Pulmonary artery endothelial cell (primary cell): ENCODE measurements at regions not wholly inside any gene's neighbourhood (a gene's known extent, or its start where the extent isn't known, plus 50 kb on each side); places are given as distances from the start of the nearest gene placed in this dataset.
"Not testable (repeated sequence)": the region's sequence is repeated elsewhere in the genome, so short reads cannot be mapped to it uniquely, and the experiment has no call there.

Source experiments
- DNase-seq: peaks from one replicate; pipeline ENCODE4 v3.0.0-alpha.2; 2011; ENCODE audit warnings: low read depth, low spot score

DNA sequence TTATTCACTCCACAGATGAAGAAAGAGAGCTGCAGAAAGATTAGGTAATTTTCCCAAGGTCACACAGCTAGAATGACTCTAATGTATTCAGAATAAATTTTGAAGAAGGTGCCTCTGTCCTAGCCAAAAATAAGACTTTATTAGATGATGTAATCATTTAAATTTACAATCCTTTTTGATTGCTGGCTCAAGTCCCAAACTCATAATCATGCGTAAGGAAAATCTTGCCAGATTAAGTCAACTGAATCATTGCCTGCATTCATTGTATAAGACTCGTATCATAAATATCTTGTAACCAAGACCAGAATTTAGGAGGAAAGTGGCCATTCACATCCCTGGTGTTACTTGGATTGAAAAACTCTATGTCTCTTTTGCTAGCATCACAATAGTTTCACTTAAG, 53.1 kb upstream of the STK39 start:
- no peak for DNase-seq

- DNase-seq: no peak
Observed at GRCh38 chr2:168304024-168304681, 56.8 kb upstream of the STK39 start.

DNA sequence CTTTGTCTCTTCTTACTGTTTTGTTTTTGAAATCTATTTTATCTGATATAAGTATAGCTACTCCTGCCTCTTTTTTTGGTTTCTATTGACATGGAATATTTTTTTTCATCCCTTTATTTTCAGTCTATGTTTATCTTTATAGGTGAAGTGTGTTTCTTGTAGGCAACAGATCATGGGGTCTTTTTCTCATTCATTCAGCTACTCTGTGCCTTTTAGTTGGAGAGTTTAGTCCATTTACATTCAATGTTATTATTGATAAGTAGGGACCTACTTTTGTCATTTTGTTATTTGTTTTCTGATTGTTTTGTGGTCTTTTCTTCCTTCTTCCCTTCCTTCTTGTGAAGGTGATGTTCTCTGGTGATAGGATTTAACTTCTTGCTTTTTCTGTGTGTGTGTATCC, 60.0 kb upstream of the STK39 start:
- no peak for DNase-seq

- DNase-seq: no peak
Observed at GRCh38 chr2:168310580-168310979, 63.2 kb upstream of the STK39 start.

DNA sequence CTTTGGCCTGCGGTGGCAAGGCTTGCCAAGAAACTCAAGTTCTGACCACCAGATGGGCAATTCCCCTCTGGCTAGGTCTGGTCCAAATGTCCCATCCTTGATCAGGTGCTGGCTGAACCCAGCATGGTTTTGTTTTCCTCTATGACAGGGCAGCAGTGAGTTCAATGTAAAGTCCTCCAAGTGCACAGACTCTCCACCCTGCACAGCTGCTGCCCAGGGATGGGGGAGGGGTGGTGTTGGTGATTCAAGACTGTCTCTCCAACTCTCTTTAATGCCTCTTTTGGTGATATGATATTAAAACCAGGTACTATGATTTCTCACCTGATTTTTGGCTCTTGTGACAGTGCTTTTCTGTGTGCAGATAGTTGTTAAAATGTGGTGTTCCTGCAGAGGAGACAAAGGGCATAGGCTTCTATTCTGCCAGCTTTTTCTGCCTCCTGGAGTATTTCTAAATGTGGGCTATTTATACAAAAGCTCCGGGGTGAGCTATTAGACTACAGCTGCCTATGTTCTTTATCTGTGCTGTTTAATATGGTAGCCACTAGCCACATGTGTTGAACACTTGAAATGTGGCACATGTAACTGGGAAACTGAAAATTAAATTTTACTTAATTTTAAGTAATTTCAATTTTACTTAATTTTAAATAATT, 64.0 kb upstream of the STK39 start:
- no peak for DNase-seq

GRCh38 chr2:168312036-168312822, 64.8 kb upstream of the STK39 start:
- DNase-seq: no peak

DNA sequence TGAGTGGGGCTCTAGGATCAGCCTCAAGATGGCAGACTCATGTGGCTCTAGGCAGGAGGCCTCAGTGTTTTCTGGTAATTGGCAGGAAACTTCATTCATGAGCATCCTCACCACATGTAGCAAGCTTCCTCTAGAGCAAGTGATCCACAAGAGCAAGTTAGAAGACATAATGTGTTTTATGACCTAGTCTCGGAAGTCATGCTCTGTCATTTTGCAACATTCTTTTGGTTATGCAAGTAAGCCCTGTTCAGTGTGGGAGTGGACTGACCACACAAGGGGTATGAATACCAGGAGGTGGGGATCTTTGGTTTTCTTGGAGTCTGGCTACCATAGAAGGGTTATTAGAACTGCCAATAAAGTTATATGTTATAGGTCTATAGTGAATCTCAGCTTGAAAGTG, 66.8 kb upstream of the STK39 start:
- no peak for DNase-seq

DNA sequence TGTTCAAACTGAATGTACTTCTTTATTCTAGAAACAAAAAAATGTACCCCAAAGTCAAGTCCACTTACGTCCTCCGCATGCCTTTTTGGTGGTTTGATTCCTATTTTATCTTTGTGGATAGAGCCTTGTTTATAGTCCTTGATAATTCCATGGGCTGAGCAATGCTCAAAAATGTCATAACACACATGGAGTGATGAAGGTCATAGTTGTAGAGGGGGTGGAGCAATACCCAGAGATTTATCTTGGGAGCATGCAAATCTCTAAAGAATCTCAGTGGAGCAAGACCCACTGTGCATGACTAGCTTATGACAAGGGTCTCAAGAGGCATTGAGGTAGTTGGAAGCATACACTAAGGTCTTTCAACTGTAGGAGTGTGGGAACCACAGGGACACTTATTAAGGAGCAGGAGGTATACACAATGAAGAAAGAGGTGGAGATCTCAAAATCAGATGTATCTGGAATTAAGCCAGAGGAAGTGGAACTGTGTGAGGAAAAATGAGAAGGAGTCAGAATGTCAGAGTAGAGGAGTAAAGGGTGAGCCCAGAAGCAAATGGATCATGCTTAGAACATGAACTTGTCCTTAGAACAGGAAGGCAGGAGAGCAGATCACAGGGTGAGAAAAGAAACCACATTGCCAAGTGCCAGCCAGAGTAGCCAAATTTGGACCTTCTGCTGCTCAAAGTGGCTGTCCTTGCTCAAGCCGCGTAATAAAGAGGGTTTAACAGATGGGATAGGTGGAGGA, 68.1 kb upstream of the STK39 start:
- DNase-seq: no peak

DNA sequence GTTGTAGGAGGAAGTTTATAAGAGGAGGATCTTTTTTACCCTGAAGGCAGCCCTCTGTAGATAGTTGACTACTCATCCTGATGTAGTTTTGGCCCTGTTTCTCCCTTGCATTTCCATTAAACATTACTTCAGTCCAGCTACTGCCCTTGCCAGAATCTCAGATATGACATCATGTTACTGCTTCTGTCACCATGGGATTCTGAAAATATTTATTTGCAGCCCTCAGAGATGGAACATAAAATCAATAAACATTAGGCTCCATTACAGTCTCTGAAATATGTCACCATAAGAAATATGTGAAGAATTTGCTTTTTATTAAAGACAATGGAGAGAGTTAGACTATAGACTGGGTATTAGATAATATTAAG, 68.7 kb upstream of the STK39 start:
- DNase-seq: no peak

GRCh38 chr2:168317282-168317681, 69.9 kb upstream of the STK39 start:
- no peak for DNase-seq

DNA sequence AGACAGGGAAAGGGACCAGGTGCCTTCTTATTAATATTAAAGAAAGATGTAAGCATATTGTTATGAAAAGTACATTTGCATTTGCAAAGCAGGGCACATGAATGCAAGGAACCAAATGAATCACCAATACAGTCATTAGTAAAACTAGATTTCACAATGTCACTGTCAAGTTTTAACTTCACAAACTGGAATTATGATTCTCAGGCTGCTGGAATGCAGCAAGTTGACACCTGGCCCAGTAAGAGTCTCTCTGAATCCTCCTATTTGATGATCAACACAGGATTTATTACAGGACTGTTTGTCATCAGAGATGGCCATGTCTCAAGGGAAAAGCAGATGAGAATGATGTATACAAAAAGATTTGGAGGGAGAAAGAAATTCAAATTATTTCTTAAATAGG, 72.9 kb upstream of the STK39 start:
- no peak for DNase-seq

- DNase-seq: no peak
Observed at GRCh38 chr2:168322325-168323007, 75.1 kb upstream of the STK39 start.

GRCh38 chr2:168323529-168324021, 76.2 kb upstream of the STK39 start:
- DNase-seq: no peak

DNA sequence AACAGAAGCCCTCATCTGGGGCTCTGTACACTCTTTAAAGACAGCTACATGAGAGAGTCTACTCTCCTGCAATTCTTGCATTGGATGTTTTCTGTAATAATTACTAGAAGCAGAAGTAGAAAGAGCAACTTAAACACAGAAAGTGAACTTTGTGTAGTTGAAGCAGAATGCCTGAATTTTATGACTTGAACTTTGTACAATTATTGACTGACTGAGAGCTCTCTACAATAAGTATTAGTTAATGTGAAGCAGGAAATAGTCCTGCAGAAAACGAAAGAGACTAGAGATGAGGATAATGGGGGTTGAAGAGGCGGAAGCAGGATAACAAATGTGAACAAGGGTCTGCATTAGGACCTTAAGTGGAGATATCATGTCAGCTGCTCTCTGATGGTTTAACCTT, 79.2 kb upstream of the STK39 start:
- DNase-seq: no peak

DNA sequence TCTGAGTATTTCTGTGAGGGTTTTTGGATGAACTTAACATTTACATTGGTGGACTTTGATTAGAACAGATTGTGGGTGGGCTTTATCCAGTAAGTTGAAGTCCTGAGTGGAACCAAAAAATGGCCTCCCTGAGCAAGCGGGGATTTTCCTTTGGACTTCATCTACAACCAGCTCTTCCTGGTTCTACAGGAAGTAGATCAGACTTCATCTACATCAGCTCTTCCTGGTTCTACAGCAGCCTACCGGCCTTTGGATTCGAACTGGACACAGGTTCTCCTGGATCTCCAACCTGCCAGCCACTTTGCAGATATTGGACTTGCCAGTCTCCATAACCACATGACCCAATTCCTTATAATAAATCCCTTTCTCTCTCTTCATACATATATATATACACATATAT, 79.9 kb upstream of the STK39 start:
- DNase-seq: no peak

- no peak for DNase-seq
Observed at GRCh38 chr2:168328421-168328820, 81.0 kb upstream of the STK39 start.

DNA sequence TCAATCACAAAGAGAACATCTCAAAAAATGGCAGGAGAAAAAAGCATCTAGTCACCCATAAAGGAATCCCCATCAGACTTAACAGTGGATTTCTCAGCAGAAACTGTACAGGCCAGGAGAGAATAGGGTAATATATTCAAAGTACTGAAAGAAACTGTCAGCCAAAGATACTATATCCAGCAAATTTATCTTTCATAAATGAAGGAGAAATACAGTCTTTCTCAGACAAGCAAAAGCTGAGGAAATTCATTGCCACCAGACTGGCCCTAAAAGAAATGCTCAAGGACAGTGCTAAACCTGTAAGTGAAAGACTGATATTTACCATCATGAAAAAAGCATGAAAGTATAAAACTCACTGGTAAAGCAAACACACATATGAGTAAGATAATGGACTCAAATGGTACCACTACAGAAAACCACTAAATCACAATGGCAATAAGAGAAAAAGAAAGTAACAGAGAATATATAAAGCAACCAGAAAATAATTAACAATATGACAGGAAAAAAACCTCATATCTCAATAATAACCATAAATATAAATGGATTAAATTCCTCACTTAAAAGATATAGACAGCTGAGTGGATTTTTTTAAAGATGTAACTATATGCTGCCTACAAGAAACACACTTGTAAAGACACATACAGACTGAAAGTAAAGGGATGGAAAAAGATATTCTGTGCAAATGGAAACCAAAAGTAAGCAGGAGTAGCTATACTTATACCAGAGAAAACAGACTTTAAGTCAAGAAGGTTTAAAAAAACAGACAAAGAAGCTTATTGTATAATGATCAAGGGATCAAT, 83.4 kb upstream of the STK39 start:
- DNase-seq: no peak

- DNase-seq: not testable (repeated sequence)
Observed at GRCh38 chr2:168335254-168335653, 87.9 kb upstream of the STK39 start.

DNA sequence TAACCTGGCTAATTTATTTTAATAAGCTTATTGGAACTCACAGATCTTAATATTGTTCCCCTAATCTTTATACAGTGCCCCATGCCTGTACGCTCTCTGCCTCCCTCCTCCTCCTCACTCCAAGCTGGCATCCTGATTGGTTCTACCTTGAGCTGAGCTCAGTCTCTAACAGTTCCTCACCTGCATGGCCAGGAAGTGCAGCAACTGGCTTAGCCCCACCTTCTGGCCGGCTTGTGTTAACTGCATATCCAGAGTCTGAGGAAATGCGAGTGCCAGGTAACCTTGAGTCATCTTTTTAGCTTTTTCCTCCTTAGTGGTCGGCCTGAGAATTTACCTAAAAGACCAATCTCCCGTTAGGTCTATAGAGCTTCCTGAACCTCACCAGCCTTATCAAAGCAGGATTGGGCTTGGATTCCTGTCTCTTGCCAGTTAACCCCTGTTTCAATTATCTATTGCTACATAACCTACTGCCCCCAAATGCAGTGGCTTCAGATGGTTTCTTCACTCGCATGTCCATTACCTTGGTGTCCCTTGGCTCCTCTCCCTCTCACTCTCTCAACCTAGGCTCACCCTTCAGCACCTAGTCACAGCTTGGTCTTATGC, 89.5 kb upstream of the STK39 start:
- no peak for DNase-seq

- no peak for DNase-seq
Observed at GRCh38 chr2:168338292-168338691, 90.9 kb upstream of the STK39 start.
